Endothelial cell of umbilical vein (primary cell): ENCODE measurements at regions not wholly inside any gene's neighbourhood (a gene's known extent, or its start where the extent isn't known, plus 50 kb on each side); places are given as distances from the start of the nearest gene placed in this dataset.

ENCODE experiments used
- BruUV-seq: library from RNA; stranded (reverse); fragments of 400-500 nt; replicated peaks from 2 replicates; lab custom pipeline; 2021; lab: Mats Ljungman, UMichigan
- CTCF ChIA-PET: fragments of 300-600, 350-600 bp; sonication (Branson Sonifier 250); formaldehyde crosslinking; loops from one replicate; lab custom pipeline; 2021; ENCODE audit warnings: antibody characterized with exemption, inconsistent platforms; lab: Charles Lee
- POLR2A ChIA-PET: fragments of 300-600, 350-600 bp; sonication (Branson Sonifier 250); formaldehyde crosslinking; loops from one replicate; lab custom pipeline; 2021; ENCODE audit warnings: antibody characterized with exemption, inconsistent platforms; lab: Charles Lee
- DNase-seq: peaks from one replicate; pipeline ENCODE4 v3.0.0-alpha.2; 2011; ENCODE audit warnings: low read depth, low spot score
- FAIRE-seq: peaks from 2 replicates; lab custom pipeline; 2011; peaks lifted over from hg19 to GRCh38; lab: Jason Lieb, UNC
- H2AFZ ChIP-seq: 2 replicates; pipeline ENCODE4 v1.6.0; 2012; ENCODE audit warnings: low read depth, low read length, control low read depth, inconsistent platforms
- H3K27ac ChIP-seq: 2 replicates; pipeline ENCODE4 v1.5.1; 2011; ENCODE audit warnings: low read depth, mild to moderate bottlenecking, control low read depth, low read length, moderate library complexity; ENCODE audit not compliant: insufficient read depth
- H3K27me3 ChIP-seq, 2 experiments: 2 replicates each; pipeline versions ENCODE4 v1.6.0 to v1.6.1; 2011; ENCODE audit warnings: low read length in 2 of 2, mixed read lengths in 1 of 2; ENCODE audit not compliant: control insufficient read depth in 2 of 2, insufficient read depth in 2 of 2
- H3K36me3 ChIP-seq, 2 experiments: 2 replicates in 1 of 2; 3 replicates in 1 of 2; pipeline ENCODE4 v1.5.1; 2011; ENCODE audit warnings: low read length in 2 of 2, mild to moderate bottlenecking in 1 of 2, moderate library complexity in 1 of 2; ENCODE audit not compliant: control insufficient read depth in 2 of 2, insufficient read depth in 2 of 2; ENCODE audit errors: extremely low read depth in 1 of 2
- H3K4me1 ChIP-seq: 3 replicates; pipeline ENCODE4 v1.5.1; 2011; ENCODE audit warnings: mild to moderate bottlenecking, low read length; ENCODE audit not compliant: control insufficient read depth, insufficient read depth; ENCODE audit errors: extremely low read depth
- H3K4me2 ChIP-seq: 2 replicates; pipeline ENCODE4 v1.6.1; 2011; ENCODE audit warnings: low read length, control low read depth, mixed read lengths; ENCODE audit not compliant: insufficient read depth
- H3K4me3 ChIP-seq, 3 experiments: fragments of 200-600 bp in 1 of 3; sonication (generic), shearing (Covaris generic) in 1 of 3; replicated peaks in 1 of 3; 2 replicates each; pipeline ENCODE4 v1.5.1; 2011 to 2016; ENCODE audit warnings: control low read depth in 3 of 3, low read length in 3 of 3, mild to moderate bottlenecking in 2 of 3, inconsistent platforms in 1 of 3, low read depth in 1 of 3, moderate library complexity in 1 of 3; ENCODE audit not compliant: insufficient read depth in 1 of 3
- H3K79me2 ChIP-seq: 2 replicates; pipeline ENCODE4 v1.6.0; 2012; ENCODE audit warnings: low read length, inconsistent platforms; ENCODE audit not compliant: control insufficient read depth, insufficient read depth
- H3K9ac ChIP-seq: replicated peaks from 2 replicates; pipeline ENCODE3; 2011; ENCODE audit warnings: low read length, control low read depth; ENCODE audit not compliant: insufficient read depth; ENCODE audit errors: extremely low read depth
- H3K9me1 ChIP-seq: replicated peaks from 3 replicates; pipeline ENCODE4 v1.6.0; 2011; ENCODE audit warnings: mild to moderate bottlenecking, low read length; ENCODE audit not compliant: control insufficient read depth, insufficient read depth; ENCODE audit errors: extremely low read depth
- H3K9me3 ChIP-seq: replicated peaks from 2 replicates; pipeline ENCODE4 v1.5.1; 2012; ENCODE audit warnings: low read length, inconsistent platforms; ENCODE audit not compliant: control insufficient read depth, insufficient read depth
- H4K20me1 ChIP-seq: replicated peaks from 2 replicates; pipeline ENCODE3; 2011; ENCODE audit warnings: mild to moderate bottlenecking, low read length; ENCODE audit not compliant: control insufficient read depth, insufficient read depth; ENCODE audit errors: extremely low read depth
- EZH2 ChIP-seq: IDR thresholded peaks from 2 replicates; pipeline ENCODE4 v1.6.1; 2012; ENCODE audit warnings: borderline replicate concordance, low read depth, mild to moderate bottlenecking, moderate library complexity, low read length, inconsistent platforms; ENCODE audit not compliant: severe bottlenecking
- FOS ChIP-seq: IDR thresholded peaks from 2 replicates; pipeline ENCODE4 v1.6.1; 2011; ENCODE audit warnings: mild to moderate bottlenecking, low read length, moderate library complexity, borderline replicate concordance; ENCODE audit not compliant: insufficient read depth
- GATA2 ChIP-seq: IDR thresholded peaks from 2 replicates; pipeline ENCODE4 v1.7.0; 2011; ENCODE audit warnings: low read depth, mild to moderate bottlenecking, moderate library complexity, mixed read lengths, low read length; ENCODE audit not compliant: insufficient read length, insufficient read depth
- JUN ChIP-seq: IDR thresholded peaks from 2 replicates; pipeline ENCODE4 v1.6.1; 2011; ENCODE audit warnings: borderline replicate concordance, low read depth; ENCODE audit not compliant: insufficient read length, insufficient read depth
- MAX ChIP-seq: IDR thresholded peaks from 2 replicates; pipeline ENCODE4 v1.6.1; 2011; ENCODE audit not compliant: insufficient read depth, insufficient read length
- POLR2A ChIP-seq: IDR thresholded peaks from 2 replicates; pipeline ENCODE4 v1.6.1; 2012; ENCODE audit warnings: low read depth, mild to moderate bottlenecking, control low read depth, low read length
- POLR2AphosphoS5 ChIP-seq: IDR thresholded peaks from 2 replicates; pipeline ENCODE4 v1.6.1; 2012; ENCODE audit warnings: low read depth, mild to moderate bottlenecking, control low read depth, low read length, moderate library complexity; ENCODE audit not compliant: insufficient read depth
- dilution Hi-C: fragments of 300-500 bp; cut with MboI; formaldehyde crosslinking; loops from one replicate; pipeline ENCODE4 v1.15.0; 2019; ENCODE audit warnings: low sequenced_read_pairs; ENCODE audit not compliant: extremely low pct_ligation_motif_present
- intact Hi-C: fragments of 100-400 bp; cut with micrococcal nuclease; formaldehyde crosslinking; loops from one replicate; pipeline ENCODE4 v1.10.0; 2022
- TF ChIP-seq, protein P1 (sequence below), 2 donors: IDR thresholded peaks; 1 replicate in 1 of 2; 2 replicates in 1 of 2; pipeline ENCODE4 v1.5.1; 2011; ENCODE audit warnings: low read length in 2 of 2, mild to moderate bottlenecking in 2 of 2, moderate library complexity in 2 of 2, control low read depth in 1 of 2, inconsistent platforms in 1 of 2, low read depth in 1 of 2; ENCODE audit not compliant: insufficient read depth in 1 of 2; ENCODE audit errors: extremely low read depth in 1 of 2

GRCh38 chr12:84136862-84137367 is 775.7 kb downstream of the SLC6A15 start:
- DNase-seq: no peak
- intact Hi-C loops: no loop called here
- FAIRE-seq: no peak

More at GRCh38 chr12:84136862-84137367, 775.7 kb downstream of the SLC6A15 start:
- POLR2A ChIA-PET: no interaction called here
- no peak overlapping the region for H3K27ac ChIP-seq
- no peaks in the 10 kb centered on the region for H3K9me1 ChIP-seq
- TF ChIP-seq MAX (no peak), EZH2 (no peak), JUN (no peak), GATA2 (no peak), FOS (no peak), POLR2A (no peak), POLR2AphosphoS5 (no peak)
- TF ChIP-seq, protein P1, sequence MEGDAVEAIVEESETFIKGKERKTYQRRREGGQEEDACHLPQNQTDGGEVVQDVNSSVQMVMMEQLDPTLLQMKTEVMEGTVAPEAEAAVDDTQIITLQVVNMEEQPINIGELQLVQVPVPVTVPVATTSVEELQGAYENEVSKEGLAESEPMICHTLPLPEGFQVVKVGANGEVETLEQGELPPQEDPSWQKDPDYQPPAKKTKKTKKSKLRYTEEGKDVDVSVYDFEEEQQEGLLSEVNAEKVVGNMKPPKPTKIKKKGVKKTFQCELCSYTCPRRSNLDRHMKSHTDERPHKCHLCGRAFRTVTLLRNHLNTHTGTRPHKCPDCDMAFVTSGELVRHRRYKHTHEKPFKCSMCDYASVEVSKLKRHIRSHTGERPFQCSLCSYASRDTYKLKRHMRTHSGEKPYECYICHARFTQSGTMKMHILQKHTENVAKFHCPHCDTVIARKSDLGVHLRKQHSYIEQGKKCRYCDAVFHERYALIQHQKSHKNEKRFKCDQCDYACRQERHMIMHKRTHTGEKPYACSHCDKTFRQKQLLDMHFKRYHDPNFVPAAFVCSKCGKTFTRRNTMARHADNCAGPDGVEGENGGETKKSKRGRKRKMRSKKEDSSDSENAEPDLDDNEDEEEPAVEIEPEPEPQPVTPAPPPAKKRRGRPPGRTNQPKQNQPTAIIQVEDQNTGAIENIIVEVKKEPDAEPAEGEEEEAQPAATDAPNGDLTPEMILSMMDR (IDR thresholded peaks at IDR 0.05; ENCODE audit: extremely low read depth in 1 of 2, insufficient read depth in 1 of 2, low read depth in 1 of 2, low read length in 2 of 2): no peak
- no peak overlapping the region for H2AFZ ChIP-seq
- no peak overlapping the region for H3K4me2 ChIP-seq
- no peaks in the 10 kb centered on the region for H3K27me3 ChIP-seq
- dilution Hi-C loops: no loop called here
- no peaks in the 10 kb centered on the region for H3K4me1 ChIP-seq
- H3K9me3 ChIP-seq: no peaks in the 10 kb centered on the region
- BruUV-seq: no TSS peak
- H3K79me2 ChIP-seq: no peaks in the 10 kb centered on the region
- no peaks in the 10 kb centered on the region for H3K36me3 ChIP-seq
- no peaks in the 10 kb centered on the region for H4K20me1 ChIP-seq
- H3K4me3 ChIP-seq: no peak overlapping the region
- CTCF ChIA-PET: no interaction called here
- H3K9ac ChIP-seq: no peak overlapping the region
